GM18870 (cell line): ENCODE measurements at regions not wholly inside any gene's neighbourhood (a gene's known extent, or its start where the extent isn't known, plus 50 kb on each side); places are given as distances from the start of the nearest gene placed in this dataset.

Source experiments
- ATAC-seq: cut with Tn5 transposase; IDR thresholded peaks from one replicate; pipeline ENCODE4 v1.9.1; 2021; ENCODE audit warnings: moderate library complexity; ENCODE audit not compliant: unreplicated experiment

DNA sequence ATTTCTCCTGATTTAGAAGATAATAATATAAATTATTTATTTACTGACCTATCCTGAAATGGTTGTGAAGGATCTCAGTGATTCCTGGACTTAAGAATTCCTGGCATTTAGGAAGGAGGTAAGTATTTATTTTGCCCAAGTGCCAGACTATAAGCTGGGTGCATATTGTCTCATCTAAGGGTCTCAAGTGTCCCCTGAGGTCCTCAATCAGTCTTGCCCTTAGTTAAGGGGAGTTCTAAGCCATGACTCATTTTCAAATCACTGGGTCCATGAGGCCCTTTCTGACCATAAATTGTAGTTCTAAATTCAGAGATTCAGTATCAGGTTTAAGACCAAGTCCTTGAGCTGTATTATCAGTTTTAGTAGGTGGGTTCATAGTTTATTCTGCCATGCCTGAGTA is 251.6 kb upstream of the MEOX2 start:
- ATAC-seq: no peak

DNA sequence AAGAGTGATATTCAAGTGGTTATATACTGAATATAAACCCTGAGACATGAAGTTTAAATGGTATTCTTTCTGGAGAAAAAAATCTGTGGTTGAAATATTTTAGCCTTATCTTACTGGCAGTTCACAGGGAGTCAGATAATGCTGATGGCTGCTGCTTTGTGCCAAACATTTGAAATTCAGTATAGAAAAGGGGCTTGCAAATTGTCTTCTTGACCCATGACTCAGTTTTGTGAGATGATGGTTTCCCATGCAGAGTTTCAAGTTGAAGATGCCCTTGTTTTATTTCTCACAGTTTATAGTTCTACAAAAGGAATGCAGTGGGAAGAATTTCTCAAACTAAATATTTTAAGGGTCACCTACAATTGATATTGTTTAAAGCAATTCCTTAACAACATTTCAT is 251.1 kb upstream of the MEOX2 start:
- no peak for ATAC-seq

DNA sequence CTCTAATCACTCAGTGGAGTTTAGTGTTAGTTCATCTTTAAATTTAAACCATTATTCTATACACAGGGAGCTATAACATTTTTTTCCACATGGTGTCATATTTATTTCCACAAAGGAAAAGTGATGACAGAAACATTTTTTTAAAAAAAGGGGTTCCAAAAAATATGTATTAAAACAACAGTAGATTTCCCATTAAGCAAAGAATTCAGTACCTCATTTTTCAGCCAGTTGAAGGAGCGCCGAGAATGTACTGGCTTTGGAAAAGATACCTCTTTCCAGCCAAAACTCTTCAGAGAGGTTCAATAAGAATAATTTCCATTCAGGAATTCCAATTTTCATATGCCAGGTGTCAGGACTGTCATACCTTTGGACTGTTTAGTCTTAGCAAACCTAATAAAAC is 250.5 kb upstream of the MEOX2 start:
- no peak for ATAC-seq

DNA sequence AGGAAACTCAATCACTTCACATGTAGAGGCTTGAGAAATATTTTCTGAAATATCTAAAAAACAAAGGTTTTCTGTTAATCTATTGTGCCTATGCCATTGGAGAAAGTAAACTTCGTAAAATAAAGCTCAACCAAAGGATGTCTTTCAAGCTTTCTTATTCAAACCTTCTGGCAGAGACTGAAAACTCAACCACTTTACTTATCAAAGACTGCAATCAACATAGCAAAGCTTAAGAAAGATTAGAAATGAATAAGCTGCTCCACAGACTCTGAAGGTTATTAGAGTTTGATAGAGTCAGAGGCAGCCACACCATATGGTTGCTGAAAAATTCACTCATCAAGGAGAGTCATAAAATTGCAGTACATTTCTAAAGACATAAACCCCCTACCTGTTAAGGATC is 245.8 kb upstream of the MEOX2 start:
- ATAC-seq: no peak

DNA sequence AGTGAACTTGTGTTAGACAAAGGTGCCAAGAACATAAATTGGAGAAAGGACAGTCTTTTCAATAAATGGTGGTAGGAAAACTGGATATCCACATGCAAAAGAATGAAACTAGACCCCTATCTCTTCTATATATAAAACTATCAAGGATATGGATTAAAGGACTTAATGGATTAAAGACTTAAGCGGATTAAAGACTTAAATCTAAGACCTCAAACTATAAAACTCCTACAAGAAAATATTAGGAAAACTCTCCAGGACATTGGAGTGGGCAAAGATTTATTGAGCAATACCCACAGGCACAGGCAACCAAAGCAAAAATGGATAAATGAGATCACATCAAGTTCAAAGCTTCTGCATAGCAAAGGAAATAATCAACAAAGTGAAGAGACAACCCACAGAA is 242.9 kb upstream of the MEOX2 start:
- ATAC-seq: no peak

DNA sequence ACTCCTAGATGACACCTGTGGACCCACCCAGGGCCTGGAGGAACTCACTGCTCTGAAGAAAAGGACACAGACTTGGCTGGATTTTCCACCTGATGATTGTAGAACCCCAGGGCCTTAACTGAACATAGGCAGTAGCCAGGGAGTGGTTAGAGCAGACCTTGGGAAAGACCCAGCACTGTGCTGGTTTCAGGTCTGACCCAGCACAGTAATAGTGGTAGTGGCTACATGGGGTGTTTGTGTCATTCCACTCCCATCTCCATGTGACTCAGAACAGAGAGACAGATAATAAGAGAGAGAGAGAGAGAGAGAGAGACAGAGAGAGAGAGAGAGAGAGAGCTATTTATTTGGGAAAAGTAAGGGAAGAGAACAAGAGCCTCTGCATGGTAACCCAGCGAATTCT is 239.1 kb upstream of the MEOX2 start:
- ATAC-seq: no peak

DNA sequence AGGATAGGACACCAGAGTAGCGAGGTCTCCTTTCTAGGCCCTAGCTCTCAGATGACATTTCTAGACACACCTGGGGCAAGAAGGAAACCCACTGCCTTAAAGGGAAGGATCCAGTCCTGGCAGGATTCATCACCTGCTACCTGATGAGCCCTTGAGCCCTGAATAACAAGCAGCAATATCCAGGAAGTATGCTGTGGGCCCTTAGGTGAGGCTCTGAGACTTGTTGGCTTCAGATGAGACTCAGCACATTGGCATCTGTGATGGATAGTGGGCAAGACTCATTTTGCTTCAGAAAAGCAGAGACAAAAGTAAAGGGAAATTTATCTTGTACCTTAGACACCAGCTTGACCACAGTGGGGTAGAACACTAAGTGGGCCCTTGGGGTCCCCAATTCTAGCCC is 238.4 kb upstream of the MEOX2 start:
- ATAC-seq: no peak

DNA sequence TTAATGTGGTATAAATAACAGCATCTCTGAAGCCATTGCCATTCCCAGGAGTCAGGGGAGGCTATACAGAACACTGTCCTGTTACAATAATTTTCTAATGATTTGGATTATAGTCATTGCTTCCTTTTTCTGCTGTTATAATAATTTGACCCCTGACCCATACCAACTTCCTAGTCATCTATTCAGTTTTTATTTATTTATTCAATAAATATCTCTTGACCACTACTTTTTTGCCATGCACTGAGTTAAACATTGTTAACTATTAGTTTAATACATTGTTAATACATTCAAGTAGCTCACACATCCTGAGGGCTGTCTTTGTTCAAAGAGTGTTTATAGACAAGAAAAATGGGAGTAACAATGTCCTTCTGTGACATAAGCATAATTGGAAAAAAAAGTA is 235.5 kb upstream of the MEOX2 start:
- no peak for ATAC-seq

DNA sequence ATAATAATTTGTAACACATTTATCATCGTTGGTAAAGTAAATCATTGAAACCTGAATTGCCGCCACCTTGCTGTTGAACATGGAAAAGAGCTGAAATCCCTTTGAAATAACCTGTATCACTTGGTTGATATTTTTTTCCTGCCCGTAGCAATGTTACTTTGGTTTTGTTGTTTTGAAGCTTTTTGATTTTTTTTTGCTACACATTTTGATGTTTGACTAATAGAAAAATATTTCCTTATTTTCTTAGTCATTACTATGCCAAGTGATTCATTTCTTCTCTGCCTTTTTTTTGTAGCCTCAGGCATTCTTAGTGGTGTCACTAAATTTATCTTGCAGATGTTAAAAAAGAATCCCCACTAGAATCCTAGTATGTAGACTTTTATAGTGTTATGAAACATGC is 235.1 kb upstream of the MEOX2 start:
- ATAC-seq: no peak

DNA sequence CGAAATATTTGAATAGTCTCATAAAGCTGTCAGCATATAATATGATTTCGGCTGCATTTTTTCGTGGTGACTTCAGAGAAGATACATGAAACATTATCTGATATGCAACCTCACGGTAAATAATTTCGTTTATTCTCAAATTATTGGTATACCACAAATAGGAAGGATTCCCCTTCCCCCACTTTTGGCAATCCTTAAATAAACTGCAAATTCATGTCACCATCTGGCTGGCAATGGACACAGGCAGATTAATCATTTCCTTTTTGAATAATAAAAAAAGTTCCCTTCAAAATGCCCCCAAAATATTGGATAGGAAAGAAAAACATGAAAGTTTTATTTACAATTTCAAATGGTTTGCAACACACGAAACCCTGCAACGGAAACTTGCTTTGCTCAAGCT is 234.5 kb upstream of the MEOX2 start:
- no peak for ATAC-seq

DNA sequence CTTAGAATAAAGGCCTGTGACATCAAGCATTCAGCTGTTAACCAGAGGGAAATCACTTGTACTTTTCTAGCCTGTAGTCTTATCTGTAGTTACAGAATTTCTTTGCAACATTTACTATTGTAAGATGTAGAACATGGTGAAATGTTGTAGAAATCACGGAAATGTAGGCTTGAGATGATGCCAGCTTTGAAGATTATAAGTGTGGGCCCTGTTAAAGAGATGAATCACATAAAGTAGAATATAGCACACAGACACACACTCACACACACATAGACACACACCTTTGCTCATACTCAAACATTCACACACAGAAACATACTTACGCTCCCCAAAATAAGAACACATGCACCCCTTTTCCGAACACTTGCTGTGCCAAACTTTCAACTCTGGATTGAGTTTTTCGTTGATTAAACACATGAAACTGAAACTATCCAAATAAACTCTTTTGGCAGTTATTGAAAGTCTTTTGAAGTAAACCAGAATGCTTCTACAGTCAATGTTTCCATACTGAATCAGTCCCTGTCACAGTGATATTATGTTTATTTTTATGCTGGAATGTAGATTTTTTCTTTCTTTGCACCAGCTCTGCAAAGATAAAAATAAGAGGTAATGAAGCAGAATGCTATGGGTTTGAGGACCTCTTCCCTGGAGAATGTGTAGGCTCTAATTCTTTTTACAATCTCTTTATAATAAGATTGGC is 230.3 kb upstream of the MEOX2 start:
- ATAC-seq: no peak

DNA sequence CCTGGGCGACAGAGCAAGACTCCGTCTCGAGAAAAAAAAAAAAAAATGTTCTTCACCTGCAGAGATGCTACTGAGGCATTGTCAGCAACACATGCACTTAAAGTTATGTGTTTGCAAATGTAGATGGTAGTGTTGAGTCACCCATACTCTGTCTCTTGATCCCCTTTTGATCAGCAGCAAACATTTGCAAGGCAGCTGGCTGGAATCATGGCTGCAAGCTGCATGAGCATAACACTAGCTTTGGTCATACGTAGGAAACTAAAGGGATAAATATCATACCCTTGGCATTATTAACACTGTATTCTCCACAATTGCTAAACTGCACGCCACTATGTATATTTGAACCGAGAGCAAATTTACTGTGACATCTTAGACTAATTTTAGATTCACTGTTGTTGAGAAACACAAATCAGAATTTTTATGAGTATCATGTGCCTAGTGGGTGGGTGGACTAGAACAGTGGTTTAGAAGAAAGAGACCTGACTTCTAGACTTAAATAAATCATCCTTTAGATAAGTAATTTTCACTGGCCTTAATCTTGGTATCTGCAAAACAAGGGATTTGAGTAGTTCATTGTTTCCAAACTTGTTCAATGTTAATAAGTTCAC is 229.3 kb upstream of the MEOX2 start:
- no peak for ATAC-seq

DNA sequence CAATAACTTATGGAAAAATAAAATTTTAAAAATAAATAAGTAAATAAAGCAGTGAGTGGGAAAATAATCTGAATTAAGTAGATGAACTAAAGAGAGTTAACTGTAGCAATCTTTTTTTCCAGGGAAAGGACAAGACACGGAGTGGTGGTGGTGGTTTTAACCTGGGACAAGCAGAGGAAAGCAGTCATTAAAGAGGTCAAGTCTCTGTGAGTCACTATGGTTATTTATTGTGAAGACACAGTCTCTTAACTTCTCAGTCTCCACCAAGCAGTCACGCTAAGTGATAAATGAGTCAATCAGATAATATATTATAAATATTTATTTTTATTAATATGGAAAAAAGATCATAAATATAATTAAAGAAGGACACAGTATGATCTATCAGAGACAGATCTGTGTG is 228.1 kb upstream of the MEOX2 start:
- no peak for ATAC-seq

DNA sequence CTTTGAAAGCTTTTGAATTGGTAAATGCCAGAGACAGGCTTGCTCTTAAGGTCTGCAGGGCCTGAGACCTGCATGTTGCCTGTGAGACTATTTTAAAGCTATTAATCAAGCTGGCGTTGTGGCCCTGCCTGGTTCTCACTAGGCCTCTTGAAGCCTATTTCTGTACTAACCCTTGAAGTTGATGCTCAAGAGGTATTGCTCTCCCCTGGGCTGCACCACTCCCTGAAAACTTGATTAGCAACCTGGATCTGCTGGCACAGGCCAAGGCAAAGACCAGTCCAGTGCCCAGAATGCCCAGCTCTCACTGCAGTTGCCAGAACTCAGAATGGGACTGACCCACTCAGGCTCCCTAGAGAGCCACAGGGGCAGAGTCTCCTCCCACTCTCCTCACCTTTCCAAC is 220.0 kb upstream of the MEOX2 start:
- ATAC-seq: no peak

DNA sequence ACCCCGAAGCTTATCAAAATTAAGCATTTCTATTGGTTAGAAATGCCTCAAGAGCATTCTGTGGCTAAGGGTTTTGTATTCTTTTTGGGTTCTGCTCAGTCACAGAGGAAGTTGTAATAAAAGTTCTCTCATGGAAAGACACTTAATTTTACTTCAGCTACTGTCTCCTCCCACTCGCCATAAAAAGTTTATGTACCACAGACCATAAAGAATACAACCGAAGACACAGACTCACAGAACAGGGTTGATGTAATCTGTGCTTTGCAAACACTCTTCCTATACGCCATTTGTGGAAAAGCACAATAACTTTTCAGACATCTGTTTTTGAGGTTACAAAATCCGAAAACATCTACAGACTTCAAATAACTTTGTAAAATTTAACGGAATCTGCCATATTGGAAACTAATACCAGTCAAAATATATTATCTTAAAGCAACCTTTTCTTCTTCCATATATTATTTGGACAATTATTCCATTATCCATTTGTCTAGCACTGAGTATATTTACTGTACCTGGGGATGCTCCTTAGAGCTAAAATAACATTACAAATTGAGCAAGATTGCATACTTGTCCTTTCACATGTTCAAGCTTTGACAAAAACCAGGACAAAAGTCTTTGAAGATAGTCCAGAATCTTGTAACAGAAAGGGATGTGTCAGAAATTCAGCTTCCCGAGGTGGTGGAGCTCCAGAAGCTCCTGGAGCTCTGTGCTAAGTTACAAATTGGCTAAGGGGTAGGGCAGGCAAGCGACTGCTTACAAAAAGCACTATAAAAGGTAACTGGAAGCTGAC is 219.0 kb upstream of the MEOX2 start:
- no peak for ATAC-seq

DNA sequence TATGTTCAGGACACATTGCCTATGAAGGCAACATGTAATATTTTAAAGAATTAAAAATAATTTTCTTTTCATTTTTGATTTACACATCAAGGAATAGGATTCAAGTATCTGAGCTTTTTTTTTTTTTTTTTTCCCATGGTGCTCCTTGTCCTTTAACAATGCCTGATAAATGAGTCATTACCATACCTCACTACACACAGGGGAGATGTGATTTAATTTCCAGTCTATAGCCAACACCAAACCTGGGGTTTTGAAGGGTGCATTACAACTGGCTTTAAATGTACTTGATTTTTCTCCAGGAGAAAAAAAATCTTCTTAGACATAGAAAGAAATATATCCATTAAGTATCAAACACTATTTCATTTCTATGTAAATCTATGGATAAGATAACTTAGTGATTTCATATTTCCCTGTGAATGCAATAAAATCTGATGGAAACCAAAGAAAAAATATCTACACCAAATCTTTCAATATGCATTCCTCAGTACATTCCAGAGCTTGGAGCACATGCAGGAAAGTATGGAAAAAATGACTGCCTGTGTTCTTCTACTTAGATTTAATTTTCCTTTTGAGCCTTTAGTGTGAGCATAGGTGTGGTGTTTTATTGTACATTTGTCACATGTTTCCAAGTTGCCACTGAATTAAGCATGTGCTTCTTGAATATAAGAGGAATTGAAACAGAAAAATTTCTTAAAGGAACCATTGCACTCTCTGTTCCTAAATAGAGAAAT is 204.8 kb upstream of the MEOX2 start:
- no peak for ATAC-seq

DNA sequence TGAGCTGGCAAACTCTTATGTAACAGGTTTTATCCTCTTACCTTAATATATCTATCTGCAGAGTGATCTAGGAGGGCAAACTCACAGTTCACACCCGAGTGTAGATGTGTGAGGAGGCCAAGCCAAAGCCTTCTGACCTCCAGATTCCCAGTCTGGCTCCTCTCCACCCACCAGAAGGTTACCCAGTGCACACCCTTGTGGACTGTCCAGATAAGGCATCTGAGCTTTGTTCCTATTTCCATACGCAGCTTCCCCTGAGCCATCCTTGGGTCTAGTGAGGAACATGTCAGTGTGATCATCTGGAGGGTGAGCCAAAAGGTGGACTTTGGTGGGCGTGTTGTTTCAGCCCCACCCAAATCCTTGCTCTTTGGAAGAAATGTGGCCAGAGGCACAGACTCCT is 203.0 kb upstream of the MEOX2 start:
- ATAC-seq: no peak

DNA sequence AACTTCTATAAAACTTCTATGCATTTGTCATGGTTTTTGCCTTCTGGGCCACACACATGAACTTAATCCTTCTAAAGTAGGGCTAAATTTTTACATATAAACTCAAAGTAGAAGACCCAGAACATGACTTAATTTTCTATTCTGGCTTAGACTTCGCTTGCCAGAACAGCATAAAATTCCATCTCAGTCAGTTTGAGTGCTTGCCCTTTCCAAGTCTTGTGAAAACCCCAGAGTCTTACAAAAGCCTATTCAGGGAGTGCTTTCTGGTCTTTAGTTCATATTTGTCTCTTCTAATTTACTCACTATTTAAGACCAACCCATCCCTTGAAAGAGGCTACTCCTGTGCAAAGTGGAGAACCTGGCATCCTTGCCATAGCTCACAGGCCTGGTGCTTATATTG is 201.6 kb upstream of the MEOX2 start:
- no peak for ATAC-seq

DNA sequence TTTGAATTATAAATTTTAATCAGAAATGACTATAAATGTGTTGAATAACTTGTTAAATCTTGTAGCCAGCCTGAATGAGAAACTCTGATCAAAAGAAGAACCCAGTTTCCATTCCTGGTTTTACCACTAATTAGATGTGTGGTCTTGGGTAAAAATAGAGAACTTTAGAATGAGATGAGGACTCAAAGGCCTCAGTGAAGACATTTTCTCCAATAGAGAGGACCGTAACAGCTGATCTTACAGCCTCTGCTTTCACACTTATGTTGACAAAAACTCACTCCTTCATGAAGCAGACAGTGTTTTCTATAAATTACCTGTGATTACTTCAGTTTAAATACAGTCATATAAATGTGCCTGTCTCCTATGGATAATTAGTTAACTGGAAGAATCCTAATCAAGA is 200.1 kb upstream of the MEOX2 start:
- ATAC-seq: no peak

DNA sequence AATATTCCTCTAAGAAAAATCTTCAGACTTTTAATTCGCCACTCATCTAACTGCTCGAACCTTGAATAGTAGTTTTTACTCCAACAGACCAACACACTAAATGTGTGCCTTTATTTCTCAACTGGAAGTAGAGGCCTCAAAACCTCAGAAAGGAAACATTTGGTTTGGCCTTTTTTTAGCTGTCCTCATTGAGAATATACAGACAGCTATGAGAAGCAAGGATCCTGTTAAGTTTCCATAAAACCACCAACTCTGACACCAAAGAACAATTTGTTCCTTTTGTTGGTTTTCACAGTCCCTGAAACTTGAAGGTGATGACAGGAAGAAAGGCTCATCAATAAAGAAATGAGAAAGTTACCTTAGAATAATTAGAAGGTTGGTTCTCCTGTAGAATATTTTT is 199.2 kb upstream of the MEOX2 start:
- ATAC-seq: no peak

DNA sequence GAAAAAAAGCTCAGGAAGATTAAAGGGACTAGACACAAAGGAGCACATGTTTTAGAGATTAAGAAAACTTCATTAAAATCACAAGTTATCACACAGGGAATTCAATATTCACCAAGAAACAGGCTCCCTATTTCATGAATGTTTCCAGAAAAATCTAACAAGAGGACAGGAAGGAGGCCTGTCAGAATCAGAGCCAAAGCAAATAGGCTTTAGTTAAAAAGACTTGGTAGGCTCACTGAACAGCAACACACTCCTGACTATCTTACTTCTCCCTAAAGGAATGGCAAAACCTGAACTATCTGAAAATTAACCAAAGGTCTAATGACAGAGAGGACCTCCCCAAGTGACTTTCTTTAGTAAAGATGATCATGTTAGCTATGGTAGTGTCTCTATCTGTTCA is 188.3 kb upstream of the MEOX2 start:
- ATAC-seq: no peak

DNA sequence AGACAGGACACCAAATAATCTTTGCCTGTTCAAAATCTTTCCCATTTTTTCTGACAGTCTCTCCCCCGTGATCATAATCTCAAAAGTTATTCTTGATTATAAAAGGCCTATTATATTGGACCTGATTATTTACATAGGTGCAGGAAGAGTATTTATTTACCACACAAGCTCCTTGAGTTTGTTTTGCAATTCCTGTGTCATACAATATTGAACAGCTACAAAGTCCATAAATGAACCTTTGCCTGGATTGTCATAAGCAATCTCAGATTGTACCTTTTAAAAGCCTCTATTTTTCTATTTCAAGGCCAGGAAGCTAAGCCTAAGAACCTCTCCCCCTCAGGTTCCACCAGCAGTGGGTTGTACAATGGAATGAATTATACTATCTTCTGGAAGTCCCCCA is 183.9 kb upstream of the MEOX2 start:
- no peak for ATAC-seq
